Activated CD8-positive, alpha-beta memory T cell treated with anti-CD3 and anti-CD28 coated beads, Interleukin-2, amount 10 ng/mL, durations not matched to agents 7 days and 5 days (primary cell): ENCODE measurements at regions not wholly inside any gene's neighbourhood (a gene's known extent, or its start where the extent isn't known, plus 50 kb on each side); places are given as distances from the start of the nearest gene placed in this dataset.

Experiments used
- ATAC-seq: fragments of 150-1000 bp; cut with Tn5 transposase; one replicate; pipeline ENCODE4 v1.10.0; 2021; ENCODE audit warnings: moderate library complexity
- CTCF ChIA-PET: fragments of 350-600 bp; sonication (Branson Sonifier 250); formaldehyde crosslinking; loops from one replicate; lab custom pipeline; 2021; ENCODE audit warnings: antibody characterized with exemption; lab: Charles Lee
- DNase-seq: peaks from one replicate; pipeline ENCODE4 v3.0.0-alpha.2; 2020
- H3K27ac Mint-ChIP-seq: one replicate; pipeline ENCODE4 v1.8.0; 2021; ENCODE audit warnings: mild to moderate bottlenecking, mixed read lengths
- H3K27me3 Mint-ChIP-seq: one replicate; pipeline ENCODE4 v1.8.0; 2021; ENCODE audit warnings: mixed read lengths
- H3K36me3 Mint-ChIP-seq: one replicate; pipeline ENCODE4 v1.8.0; 2021; ENCODE audit warnings: mild to moderate bottlenecking, mixed read lengths
- H3K4me1 Mint-ChIP-seq: one replicate; pipeline ENCODE4 v1.8.0; 2021; ENCODE audit warnings: mixed read lengths
- H3K4me3 Mint-ChIP-seq: one replicate; pipeline ENCODE4 v1.8.0; 2021; ENCODE audit warnings: mild to moderate bottlenecking, moderate library complexity, mixed read lengths
- H3K9me3 Mint-ChIP-seq: one replicate; pipeline ENCODE4 v1.8.0; 2022; ENCODE audit warnings: low read depth, mixed read lengths

DNA sequence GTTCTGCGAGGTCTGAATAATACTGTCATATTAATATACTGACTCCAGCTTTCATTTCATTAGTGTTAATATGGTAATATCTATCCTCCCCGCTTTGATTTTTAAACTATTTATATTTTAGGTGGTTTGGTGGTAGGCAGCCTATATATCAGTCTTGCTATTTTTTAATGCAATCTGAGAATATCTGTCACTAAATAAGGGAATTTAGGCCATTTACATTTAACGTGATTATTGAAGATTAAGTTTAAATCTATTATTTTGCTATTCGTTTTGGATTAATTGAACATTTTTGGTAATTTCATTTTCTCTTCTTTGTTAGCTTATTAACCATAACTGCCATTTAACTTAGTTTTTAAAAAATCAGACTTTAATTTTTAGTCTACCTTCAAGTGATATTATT is 247.7 kb upstream of the PMFBP1 start:
- CTCF ChIA-PET: no interaction called here
- H3K4me1 Mint-ChIP-seq: no peaks in the 10 kb centered on the region
- peaks cover 6% of the 10 kb centered on the region for H3K9me3 Mint-ChIP-seq

DNA sequence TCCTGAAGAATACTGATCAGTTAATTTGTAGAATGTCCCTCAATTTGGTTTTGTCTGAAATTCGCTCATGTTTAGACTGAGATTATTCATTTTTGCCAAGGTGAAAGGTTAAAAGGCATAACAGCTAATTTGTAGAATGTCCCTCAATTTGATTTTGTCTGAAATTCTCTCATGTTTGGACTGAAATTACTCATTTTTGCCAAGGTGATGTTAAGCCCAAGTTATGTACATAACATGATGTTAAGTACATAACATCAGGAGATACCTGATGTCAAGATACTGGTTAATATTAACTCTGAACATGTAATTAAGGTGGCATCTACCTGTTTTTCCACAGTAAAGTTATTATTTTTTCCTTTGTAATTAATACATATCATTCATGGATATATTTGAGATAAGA is 243.4 kb upstream of the PMFBP1 start:
- DNase-seq: no peak
- no peaks in the 10 kb centered on the region for H3K36me3 Mint-ChIP-seq
- ATAC-seq: no peak
- H3K27me3 Mint-ChIP-seq: no peaks in the 10 kb centered on the region
- CTCF ChIA-PET: no interaction called here
- no peaks in the 10 kb centered on the region for H3K4me1 Mint-ChIP-seq
- H3K27ac Mint-ChIP-seq: no peak overlapping the region
- H3K4me3 Mint-ChIP-seq: no peak overlapping the region
- H3K9me3 Mint-ChIP-seq: no peaks in the 10 kb centered on the region

More for the DNA sequence above, 247.7 kb upstream of the PMFBP1 start:
- no peak overlapping the region for H3K27ac Mint-ChIP-seq
- peaks cover 6% of the 10 kb centered on the region for H3K36me3 Mint-ChIP-seq
- ATAC-seq (no peak), DNase-seq (no peak)
- no peak overlapping the region for H3K4me3 Mint-ChIP-seq
- H3K27me3 Mint-ChIP-seq: no peaks in the 10 kb centered on the region

DNA sequence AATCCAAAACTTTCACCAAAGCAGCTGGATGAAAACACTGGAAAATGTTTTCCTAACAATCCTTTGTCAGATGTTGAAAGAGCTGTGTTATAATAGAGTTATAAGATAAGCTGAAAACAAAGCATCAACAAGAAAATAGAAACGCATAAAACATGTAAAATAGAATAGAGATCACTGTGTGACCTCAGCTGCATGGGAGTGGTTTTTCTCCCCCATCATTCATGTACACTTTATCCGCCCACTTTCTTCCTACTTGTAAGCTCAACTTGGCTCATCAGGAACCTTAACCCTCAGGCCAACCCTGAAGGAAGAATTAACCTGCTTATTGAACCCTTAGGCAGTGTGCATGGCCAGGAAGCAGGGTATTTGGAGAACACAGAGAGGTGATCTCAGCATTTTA is 238.5 kb upstream of the PMFBP1 start:
- no peak overlapping the region for H3K27ac Mint-ChIP-seq
- CTCF ChIA-PET: interaction anchor here (1.3 kb wide), 1 partner anchor 11 kb away, joined by 5 read pairs; no protein-coding TSS in a partner anchor
- H3K36me3 Mint-ChIP-seq: no peaks in the 10 kb centered on the region
- ATAC-seq: no peak
- H3K9me3 Mint-ChIP-seq: no peaks in the 10 kb centered on the region
- no peaks in the 10 kb centered on the region for H3K27me3 Mint-ChIP-seq
- H3K4me1 Mint-ChIP-seq: no peaks in the 10 kb centered on the region
- H3K4me3 Mint-ChIP-seq: no peak overlapping the region
- DNase-seq: no peak

DNA sequence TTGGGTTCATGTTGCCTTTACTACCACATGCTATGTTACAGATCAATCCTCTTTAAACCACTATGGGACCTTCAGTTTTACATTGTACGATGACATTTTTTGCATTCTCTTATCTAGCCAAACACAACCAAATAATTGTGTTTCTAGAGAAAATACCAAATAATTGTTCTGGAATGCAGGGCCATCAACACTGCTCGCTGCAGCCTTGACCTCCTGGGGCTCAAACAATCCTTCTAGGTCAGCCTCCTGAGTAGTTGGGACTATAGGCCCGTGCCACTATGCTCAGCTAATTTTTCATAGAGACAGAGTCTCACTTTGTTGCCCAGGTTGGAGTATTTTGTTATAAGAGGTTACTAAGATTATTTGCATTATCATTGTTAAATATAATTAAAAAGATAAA is 237.5 kb upstream of the PMFBP1 start:
- DNase-seq (no peak), ATAC-seq (no peak)
- Mint-ChIP-seq H3K4me3 (no peak overlapping the region), H3K27ac (no peak overlapping the region), H3K36me3 (no peaks in the 10 kb centered on the region), H3K27me3 (no peaks in the 10 kb centered on the region), H3K4me1 (no peaks in the 10 kb centered on the region), H3K9me3 (no peaks in the 10 kb centered on the region)
- CTCF ChIA-PET: interaction anchor here (1.3 kb wide), 1 partner anchor 10 kb away, joined by 5 read pairs; no protein-coding TSS in a partner anchor

DNA sequence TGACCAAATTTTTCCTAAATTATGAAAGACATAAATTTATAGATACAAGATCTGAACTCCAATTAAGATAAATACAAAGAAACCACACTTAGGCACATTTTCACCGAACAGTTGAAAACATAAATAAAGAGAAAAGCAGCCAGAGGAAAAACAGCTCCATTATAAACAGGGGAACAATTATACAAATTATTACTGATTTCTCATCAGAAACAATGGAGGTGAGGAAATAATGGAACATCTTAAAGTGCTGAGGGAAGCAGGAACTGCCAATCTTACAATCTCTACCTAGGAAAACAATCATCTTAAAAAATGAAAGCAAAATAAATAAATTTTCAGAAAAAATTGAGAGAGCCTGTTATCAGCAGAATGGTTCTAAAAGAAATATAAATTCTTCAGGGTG is 234.4 kb upstream of the PMFBP1 start:
- Mint-ChIP-seq H3K9me3 (no peaks in the 10 kb centered on the region), H3K36me3 (no peaks in the 10 kb centered on the region), H3K27me3 (no peaks in the 10 kb centered on the region), H3K27ac (no peak overlapping the region), H3K4me3 (no peak overlapping the region), H3K4me1 (no peaks in the 10 kb centered on the region)
- DNase-seq (no peak), ATAC-seq (no peak)
- CTCF ChIA-PET: no interaction called here

DNA sequence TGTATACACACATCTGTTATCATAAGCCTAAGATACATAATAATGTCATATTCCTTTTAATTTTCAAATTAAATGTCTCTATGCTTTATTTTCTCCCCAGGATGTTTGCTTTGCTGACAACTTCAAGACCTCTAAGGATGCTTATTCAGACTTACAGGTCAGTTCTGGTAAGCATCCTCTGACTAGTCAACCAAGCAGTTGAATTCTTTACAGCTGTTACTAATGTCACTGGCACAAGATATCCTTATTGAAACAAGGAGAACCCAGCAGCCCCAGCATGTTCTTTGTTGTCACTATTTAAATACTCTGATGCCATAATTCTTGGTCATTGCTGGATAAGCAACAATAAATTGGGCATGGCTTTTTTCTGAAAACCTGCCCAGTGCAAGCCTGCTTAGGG is 232.3 kb upstream of the PMFBP1 start:
- no peak for ATAC-seq
- CTCF ChIA-PET: no interaction called here
- Mint-ChIP-seq H3K27ac (no peak overlapping the region), H3K27me3 (no peaks in the 10 kb centered on the region), H3K4me1 (no peaks in the 10 kb centered on the region), H3K4me3 (no peak overlapping the region), H3K36me3 (no peaks in the 10 kb centered on the region), H3K9me3 (no peaks in the 10 kb centered on the region)
- no peak for DNase-seq

DNA sequence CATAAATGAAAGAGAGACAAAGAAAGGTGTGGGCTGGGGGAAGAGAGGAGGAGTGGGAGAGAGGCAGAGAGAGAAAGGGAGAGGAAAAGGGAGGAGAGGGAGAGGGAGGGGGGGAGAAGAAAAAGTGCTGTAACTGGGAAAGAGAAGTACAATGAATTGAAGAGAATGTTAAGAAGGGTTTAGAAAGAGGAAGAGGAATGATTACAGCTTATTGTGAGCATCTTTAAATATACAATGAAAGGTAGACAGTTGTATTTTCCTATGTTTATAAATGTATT is 229.1 kb upstream of the PMFBP1 start:
- H3K27ac Mint-ChIP-seq: no peak overlapping the region
- H3K4me3 Mint-ChIP-seq: no peak overlapping the region
- CTCF ChIA-PET: no interaction called here
- no peaks in the 10 kb centered on the region for H3K9me3 Mint-ChIP-seq
- H3K27me3 Mint-ChIP-seq: no peaks in the 10 kb centered on the region
- no peaks in the 10 kb centered on the region for H3K4me1 Mint-ChIP-seq
- DNase-seq (no peak), ATAC-seq (no peak)
- H3K36me3 Mint-ChIP-seq: no peaks in the 10 kb centered on the region

DNA sequence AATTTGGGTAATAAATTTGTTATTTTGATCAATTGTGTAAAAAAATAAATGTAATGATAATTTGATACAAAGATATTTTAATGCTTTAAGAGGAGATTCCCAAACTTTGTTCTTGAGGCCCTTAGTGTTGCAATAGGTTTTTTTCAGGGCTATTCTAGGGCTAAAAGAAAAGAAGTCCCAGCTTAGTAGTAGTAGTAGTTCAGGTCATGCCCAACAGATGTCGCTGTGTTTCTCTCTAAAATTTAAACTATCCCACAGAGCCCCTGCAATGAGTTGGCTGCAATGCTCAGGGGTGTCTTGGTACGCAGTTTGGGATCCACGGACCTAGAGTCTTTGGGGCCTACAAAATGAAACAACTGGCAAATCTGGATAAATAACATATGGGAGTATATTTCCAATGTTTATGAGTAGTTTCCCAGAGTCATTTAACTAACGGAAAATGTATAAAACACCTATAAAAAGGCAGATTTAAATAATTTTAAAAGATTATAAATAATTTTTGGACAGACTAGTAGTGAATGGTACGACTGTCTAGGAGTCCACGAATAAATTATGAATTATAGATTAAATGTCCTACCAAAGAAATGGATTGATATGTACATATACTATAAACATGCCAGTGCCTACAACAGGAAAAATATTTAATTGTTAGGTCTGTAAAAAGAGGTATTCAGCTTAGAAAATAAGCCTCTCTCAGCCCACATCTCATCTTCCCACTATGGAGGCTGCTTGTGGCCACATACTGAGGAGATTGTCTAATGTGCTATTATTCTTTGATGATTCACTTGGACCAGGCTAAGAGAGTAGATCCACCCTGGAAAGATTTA is 228.5 kb upstream of the PMFBP1 start:
- Mint-ChIP-seq H3K4me3 (no peak overlapping the region), H3K9me3 (no peaks in the 10 kb centered on the region), H3K36me3 (no peaks in the 10 kb centered on the region), H3K27ac (no peak overlapping the region), H3K4me1 (no peaks in the 10 kb centered on the region), H3K27me3 (no peaks in the 10 kb centered on the region)
- ATAC-seq (peak; percentile 53), DNase-seq (peak; percentile 43)
- CTCF ChIA-PET: interaction anchor here (0.7 to 1.2 kb wide), 6 partner anchors 9 to 432 kb away, joined by 3 to 5 read pairs (median 4); no protein-coding TSS in a partner anchor

DNA sequence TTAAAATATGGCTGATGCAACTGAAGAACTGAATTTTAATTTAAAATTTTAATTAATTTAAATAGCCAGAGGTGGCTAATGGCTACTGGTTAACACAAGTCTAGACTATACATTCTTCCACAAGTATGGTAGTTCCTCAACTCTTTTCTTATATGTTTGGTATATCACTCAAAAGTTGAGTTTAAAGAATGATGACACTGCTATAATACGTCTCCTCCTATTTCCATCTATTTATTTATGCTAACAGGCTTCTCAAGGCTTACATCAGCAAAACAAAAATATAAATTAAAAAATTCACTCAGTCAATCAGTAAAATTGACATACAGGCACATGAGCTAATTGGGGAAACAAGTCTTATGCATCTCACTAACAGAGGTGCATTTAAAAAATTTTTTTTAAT is 227.9 kb upstream of the PMFBP1 start:
- H3K9me3 Mint-ChIP-seq: peaks cover 1% of the 10 kb centered on the region
- no peak for ATAC-seq

DNA sequence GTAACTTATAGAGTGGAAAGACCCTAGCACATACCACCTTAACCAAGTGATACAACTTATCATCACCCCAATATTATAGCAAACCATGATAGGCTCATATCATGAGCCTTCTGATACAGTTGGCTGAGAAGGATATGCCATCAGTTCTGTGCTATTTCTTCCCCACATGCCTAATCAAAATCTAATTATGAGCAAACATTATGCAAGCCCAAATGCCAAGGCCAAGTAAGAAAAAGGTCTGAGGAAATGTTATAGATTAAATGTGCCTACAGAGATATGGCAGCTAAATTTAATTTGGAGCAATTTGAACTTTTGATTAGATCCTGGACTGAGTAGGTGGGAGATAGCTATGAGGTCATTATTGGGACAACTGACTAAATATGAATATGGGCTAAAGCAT is 225.9 kb upstream of the PMFBP1 start:
- peaks cover 5% of the 10 kb centered on the region for H3K9me3 Mint-ChIP-seq
- ATAC-seq (no peak), DNase-seq (no peak)
- H3K4me3 Mint-ChIP-seq: no peak overlapping the region
- peaks cover 4% of the 10 kb centered on the region for H3K36me3 Mint-ChIP-seq
- H3K27me3 Mint-ChIP-seq: no peaks in the 10 kb centered on the region
- H3K27ac Mint-ChIP-seq: no peak overlapping the region
- CTCF ChIA-PET: no interaction called here
- H3K4me1 Mint-ChIP-seq: no peaks in the 10 kb centered on the region

More for the DNA sequence above, 227.9 kb upstream of the PMFBP1 start:
- Mint-ChIP-seq H3K27ac (no peak overlapping the region), H3K27me3 (no peaks in the 10 kb centered on the region), H3K36me3 (peaks cover under 1% of the 10 kb centered on the region), H3K4me3 (no peak overlapping the region), H3K4me1 (no peaks in the 10 kb centered on the region)
- no peak for DNase-seq
- CTCF ChIA-PET: interaction anchor here (0.7 to 1.2 kb wide), 6 partner anchors 8 to 433 kb away, joined by 3 to 5 read pairs (median 4); no protein-coding TSS in a partner anchor

DNA sequence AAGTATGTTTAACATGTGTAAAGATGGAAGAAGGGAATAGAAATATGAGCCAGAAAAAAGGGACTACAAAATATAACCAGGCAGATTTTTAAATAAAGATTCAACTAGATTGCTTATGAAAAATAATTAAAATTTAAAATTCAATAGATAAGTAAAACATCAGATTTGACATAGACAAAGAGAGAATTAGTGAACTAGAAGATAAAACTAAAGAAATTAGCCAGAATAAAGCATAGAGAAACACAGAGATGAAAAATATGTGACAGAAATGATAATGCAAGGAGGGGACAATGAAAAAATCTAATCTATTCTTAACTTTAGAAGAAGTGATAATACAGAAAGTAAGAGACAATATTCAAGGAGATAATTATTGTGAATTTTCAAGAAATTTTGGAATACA is 222.6 kb upstream of the PMFBP1 start:
- H3K27me3 Mint-ChIP-seq: no peaks in the 10 kb centered on the region
- H3K9me3 Mint-ChIP-seq: peaks cover 5% of the 10 kb centered on the region
- ATAC-seq (no peak), DNase-seq (no peak)
- H3K27ac Mint-ChIP-seq: no peak overlapping the region
- CTCF ChIA-PET: no interaction called here
- peaks cover 7% of the 10 kb centered on the region for H3K36me3 Mint-ChIP-seq
- no peaks in the 10 kb centered on the region for H3K4me1 Mint-ChIP-seq
- no peak overlapping the region for H3K4me3 Mint-ChIP-seq

DNA sequence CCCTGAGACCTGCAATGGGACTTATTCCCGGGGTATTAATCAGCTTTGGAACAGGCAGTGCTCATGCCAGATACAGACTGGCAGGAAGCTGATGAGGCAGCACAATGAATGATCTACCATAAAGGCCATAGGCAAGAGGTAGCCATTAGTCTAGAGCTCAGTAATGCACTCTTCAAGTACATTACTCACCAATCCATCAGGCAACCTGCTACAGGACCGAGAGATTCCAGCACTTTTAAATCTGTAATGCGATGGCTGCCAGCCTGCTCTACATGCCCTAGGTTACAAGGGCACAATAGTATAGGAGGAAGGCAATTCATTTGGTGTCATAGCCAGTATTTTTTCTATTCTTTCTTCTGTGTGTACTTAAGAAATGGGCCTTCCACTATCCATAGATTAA is 217.8 kb upstream of the PMFBP1 start:
- DNase-seq: no peak
- Mint-ChIP-seq H3K4me3 (no peak overlapping the region), H3K36me3 (peaks cover 17% of the 10 kb centered on the region), H3K9me3 (peaks cover 9% of the 10 kb centered on the region), H3K4me1 (no peaks in the 10 kb centered on the region), H3K27me3 (no peaks in the 10 kb centered on the region), H3K27ac (no peak overlapping the region)
- no peak for ATAC-seq
- CTCF ChIA-PET: no interaction called here

DNA sequence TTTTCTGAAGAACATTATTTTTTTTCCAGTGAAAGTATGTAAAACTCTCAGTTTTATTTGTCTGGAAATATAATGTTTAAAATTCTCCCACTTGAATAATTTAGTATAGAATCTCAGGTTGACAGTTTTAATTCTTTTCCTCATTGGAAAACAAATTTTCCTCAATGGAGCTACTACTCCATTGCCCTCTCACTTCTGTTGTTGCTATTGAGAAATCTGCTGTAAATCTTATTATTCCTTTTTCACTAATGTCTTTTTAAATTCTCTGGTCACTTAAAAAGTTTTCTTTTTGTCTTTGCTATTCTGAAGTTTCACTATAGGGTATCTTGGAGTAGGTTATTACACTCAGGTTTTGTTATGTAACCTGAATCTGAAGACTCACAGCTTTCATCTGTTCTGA is 216.1 kb upstream of the PMFBP1 start:
- DNase-seq: no peak
- no peaks in the 10 kb centered on the region for H3K27me3 Mint-ChIP-seq
- H3K9me3 Mint-ChIP-seq: peaks cover 6% of the 10 kb centered on the region
- H3K27ac Mint-ChIP-seq: no peak overlapping the region
- no peaks in the 10 kb centered on the region for H3K4me1 Mint-ChIP-seq
- no peak for ATAC-seq
- H3K36me3 Mint-ChIP-seq: peaks cover 14% of the 10 kb centered on the region
- no peak overlapping the region for H3K4me3 Mint-ChIP-seq
- CTCF ChIA-PET: no interaction called here

DNA sequence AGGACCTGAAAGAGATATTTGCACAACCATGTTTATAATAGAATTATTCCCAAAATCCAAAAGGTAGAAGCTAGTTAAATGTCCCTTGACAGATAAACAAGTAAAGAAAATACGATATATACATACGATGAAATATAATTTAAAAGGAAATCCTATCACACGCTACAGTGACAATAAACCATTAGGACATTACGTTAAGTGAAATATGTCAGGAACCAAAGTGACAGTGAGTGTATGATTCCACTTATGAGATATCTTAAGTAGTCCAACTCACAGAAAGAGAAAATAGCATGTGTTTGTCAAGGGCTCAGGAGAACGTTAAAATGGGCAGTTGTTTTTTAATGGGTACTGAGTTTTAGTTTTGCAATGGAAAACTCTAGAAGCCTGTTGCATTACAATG is 212.7 kb upstream of the PMFBP1 start:
- no peaks in the 10 kb centered on the region for H3K27me3 Mint-ChIP-seq
- no peak overlapping the region for H3K4me3 Mint-ChIP-seq
- DNase-seq (no peak), ATAC-seq (no peak)
- H3K27ac Mint-ChIP-seq: no peak overlapping the region
- CTCF ChIA-PET: no interaction called here
- peaks cover 11% of the 10 kb centered on the region for H3K36me3 Mint-ChIP-seq
- peaks cover 6% of the 10 kb centered on the region for H3K9me3 Mint-ChIP-seq
- no peaks in the 10 kb centered on the region for H3K4me1 Mint-ChIP-seq
